ENCODE measurements at regions not wholly inside any gene's neighbourhood (a gene's known extent, or its start where the extent isn't known, plus 50 kb on each side); places are given as distances from the start of the nearest gene placed in this dataset.

- POLR2A ChIA-PET = no interaction called here
- CTCF ChIA-PET = no interaction called here
Observed at GRCh38 chr3:88810455-88810854, 297.0 kb upstream of the EPHA3 start.

GRCh38 chr3:88811096-88811495, 296.3 kb upstream of the EPHA3 start:
- 2% methylated on average over 3 of the region's 3 CpGs for WGBS (ENCODE audit: insufficient coverage, insufficient replicate concordance, low lambda C conversion rate, missing lambda C conversion rate)
- H3K27me3 ChIP-seq (replicated peaks in 1 of 2; ENCODE audit: control insufficient read depth in 2 of 2, insufficient read depth in 2 of 2, low read length in 1 of 2) = no peaks in the 10 kb centered on the region
- ChIA-PET POLR2A (no interaction called here), CTCF (no interaction called here), RAD21 (ENCODE audit: unreplicated experiment) (no interaction called here), SMC1A (ENCODE audit: uncharacterized antibody, unreplicated experiment) (no interaction called here)
- H2AFZ ChIP-seq (ENCODE audit: control insufficient read depth, low read depth, low read length) = no peak overlapping the region
- intact Hi-C loops (cut with micrococcal nuclease; ENCODE audit: unreplicated experiment) = no loop called here
- no peaks in the 10 kb centered on the region for H3K36me3 ChIP-seq (ENCODE audit: control insufficient read depth in 2 of 2, insufficient read depth in 2 of 2, low read length in 1 of 2)
- H3K4me2 ChIP-seq (ENCODE audit: control insufficient read depth, insufficient read depth) = no peak overlapping the region
- no peak overlapping the region for H3K27ac ChIP-seq (ENCODE audit: control insufficient read depth, insufficient read depth)
- no peaks in the 10 kb centered on the region for H4K20me1 ChIP-seq (ENCODE audit: control insufficient read depth, insufficient read depth)
- FAIRE-seq (no peak), DNase-seq (ENCODE audit: low read depth, low spot score) (no peak), ATAC-seq (no peak)
- H3K9ac ChIP-seq (ENCODE audit: control insufficient read depth, insufficient read depth, low read length) = no peak overlapping the region
- H3K4me3 ChIP-seq = no peak overlapping the region
- no peaks in the 10 kb centered on the region for H3K9me3 ChIP-seq (replicated peaks; ENCODE audit: control insufficient read depth, insufficient read depth, low read length)
- in situ Hi-C loops (cut with MboI) = no loop called here
- H3K79me2 ChIP-seq (ENCODE audit: control insufficient read depth, insufficient read depth, low read length) = no peaks in the 10 kb centered on the region
- H3K4me1 ChIP-seq (ENCODE audit: control insufficient read depth, insufficient read depth, low read length) = no peaks in the 10 kb centered on the region
- BruUV-seq (replicated peaks) = no TSS peak
- no peak for TF ChIP-seq MYC (IDR thresholded peaks at IDR 0.05; ENCODE audit: insufficient read depth, insufficient read length, insufficient replicate concordance, low read length, severe bottlenecking)
- no peak for TF ChIP-seq PAX5 (IDR thresholded peaks at IDR 0.05; ENCODE audit: borderline replicate concordance, low read depth, low read length)
- no peak for TF ChIP-seq EP300 (IDR thresholded peaks at IDR 0.05; ENCODE audit: borderline replicate concordance in 1 of 2, control insufficient read depth in 1 of 2, low read depth in 2 of 2, low read length in 2 of 2)
- no peak for TF ChIP-seq MXI1 (IDR thresholded peaks at IDR 0.05; ENCODE audit: low read depth, low read length)
- no peak for TF ChIP-seq RAD51 (IDR thresholded peaks at IDR 0.05)
- TF ChIP-seq JUND (IDR thresholded peaks at IDR 0.05; ENCODE audit: low read depth, low read length) = no peak
- TF ChIP-seq SMC3 (IDR thresholded peaks at IDR 0.05; ENCODE audit: borderline replicate concordance, low read length) = no peak
- TF ChIP-seq CEBPZ (IDR thresholded peaks at IDR 0.05; ENCODE audit: low read depth, low read length) = no peak
- no peak for TF ChIP-seq PAX8 (IDR thresholded peaks at IDR 0.05)
- TF ChIP-seq ATF3 (IDR thresholded peaks at IDR 0.05; ENCODE audit: borderline replicate concordance, extremely low read depth, low read depth, low read length) = no peak
- no peak for TF ChIP-seq MEF2B (IDR thresholded peaks at IDR 0.05; ENCODE audit: partially characterized antibody, poor library complexity, severe bottlenecking)

More at GRCh38 chr3:88810455-88810854, 297.0 kb upstream of the EPHA3 start:
- H4K20me1 ChIP-seq (ENCODE audit: control insufficient read depth, insufficient read depth) = no peaks in the 10 kb centered on the region
- no peaks in the 10 kb centered on the region for H3K36me3 ChIP-seq (ENCODE audit: control insufficient read depth in 2 of 2, insufficient read depth in 2 of 2, low read length in 1 of 2)
- no peaks in the 10 kb centered on the region for H3K79me2 ChIP-seq (ENCODE audit: control insufficient read depth, insufficient read depth, low read length)
- H2AFZ ChIP-seq (ENCODE audit: control insufficient read depth, low read depth, low read length) = no peak overlapping the region
- H3K9ac ChIP-seq (ENCODE audit: control insufficient read depth, insufficient read depth, low read length) = no peak overlapping the region
- ChIA-PET RAD21 (ENCODE audit: unreplicated experiment) (no interaction called here), SMC1A (ENCODE audit: uncharacterized antibody, unreplicated experiment) (interaction anchor here (0.8 kb wide), 1 partner anchor 111 kb away, joined by 3 read pairs; no protein-coding TSS in a partner anchor)
- ATAC-seq (no peak), DNase-seq (ENCODE audit: low read depth, low spot score) (no peak), FAIRE-seq (no peak)
- 12% methylated on average over 4 of the region's 4 CpGs for WGBS (ENCODE audit: insufficient coverage, insufficient replicate concordance, low lambda C conversion rate, missing lambda C conversion rate)
- intact Hi-C loops (cut with micrococcal nuclease; ENCODE audit: unreplicated experiment) = no loop called here
- no peak overlapping the region for H3K4me2 ChIP-seq (ENCODE audit: control insufficient read depth, insufficient read depth)
- in situ Hi-C loops (cut with MboI) = no loop called here
- no peaks in the 10 kb centered on the region for H3K27me3 ChIP-seq (replicated peaks in 1 of 2; ENCODE audit: control insufficient read depth in 2 of 2, insufficient read depth in 2 of 2, low read length in 1 of 2)
- TF ChIP-seq RBBP5 (conservative IDR thresholded peaks at IDR 0.05) (no peak), POLR2A (IDR thresholded peaks at IDR 0.05; ENCODE audit: low read depth, low read length) (no peak), IRF4 (IDR thresholded peaks at IDR 0.05; ENCODE audit: low read depth, low read length) (no peak)
- no peaks in the 10 kb centered on the region for H3K4me1 ChIP-seq (ENCODE audit: control insufficient read depth, insufficient read depth, low read length)
- no peak overlapping the region for H3K27ac ChIP-seq (ENCODE audit: control insufficient read depth, insufficient read depth)
- no peaks in the 10 kb centered on the region for H3K9me3 ChIP-seq (replicated peaks; ENCODE audit: control insufficient read depth, insufficient read depth, low read length)
- H3K4me3 ChIP-seq = no peak overlapping the region
- BruUV-seq (replicated peaks) = no TSS peak

Measured in GM12878 (cell line).